ENCODE measurements at regions not wholly inside any gene's neighbourhood (a gene's known extent, or its start where the extent isn't known, plus 50 kb on each side); places are given as distances from the start of the nearest gene placed in this dataset.
A peak's percentile ranks its signal among the peaks of the same experiment; 100 is the strongest.
"Not testable (repeated sequence)": the region's sequence is repeated elsewhere in the genome, so short reads cannot be mapped to it uniquely, and the experiment has no call there.

- H3K9ac ChIP-seq (ENCODE audit: low read length): no peak overlapping the region
- H3K4me3 ChIP-seq (ENCODE audit: insufficient read depth, low read depth, low read length): no peak overlapping the region
- no peaks in the 10 kb centered on the region for H3K9me3 ChIP-seq (ENCODE audit: insufficient read depth, low read depth, low read length)
- no peak overlapping the region for H2AFZ ChIP-seq (ENCODE audit: low read depth, low read length)
- peaks cover 10% of the 10 kb centered on the region for H3K4me1 ChIP-seq (ENCODE audit: insufficient read depth, low read length)
- Mint-ChIP-seq H3K27ac (ENCODE audit: unreplicated experiment) (no peak overlapping the region), H3K36me3 (ENCODE audit: low read depth, unreplicated experiment) (no peaks in the 10 kb centered on the region), H3K9me3 (ENCODE audit: unreplicated experiment) (peaks cover 2% of the 10 kb centered on the region), H3K27me3 (ENCODE audit: low read depth, unreplicated experiment) (no peaks in the 10 kb centered on the region), H3K4me3 (ENCODE audit: unreplicated experiment) (no peak overlapping the region), H3K4me1 (ENCODE audit: low read depth, unreplicated experiment) (peaks cover 3% of the 10 kb centered on the region)
- no peaks in the 10 kb centered on the region for H3K79me2 ChIP-seq (ENCODE audit: insufficient read depth, low read length)
- H3K27ac ChIP-seq (ENCODE audit: low read depth, low read length): no peak overlapping the region
- DNase-seq (ENCODE audit: low read depth) (peak; percentile 16), FAIRE-seq (no peak)
- no peaks in the 10 kb centered on the region for H3K27me3 ChIP-seq (ENCODE audit: insufficient read depth, low read length)
- H4K20me1 ChIP-seq (ENCODE audit: insufficient read depth, low read length): no peaks in the 10 kb centered on the region
- TF ChIP-seq EZH2 (IDR thresholded peaks at IDR 0.05; ENCODE audit: insufficient read depth, low read length) (no peak), CTCF (IDR thresholded peaks at IDR 0.05; ENCODE audit: insufficient read depth, low read depth, low read length) (no peak)
- no peaks in the 10 kb centered on the region for H3K36me3 ChIP-seq (ENCODE audit: insufficient read depth, low read length)
- no peak overlapping the region for H3K4me2 ChIP-seq (ENCODE audit: low read length)
Observed at GRCh38 chr6:105677671-105678475, 275.0 kb upstream of the PREP start.

- Histone ChIP-seq H3K9ac (ENCODE audit: low read length) (no peak overlapping the region), H3K9me3 (ENCODE audit: insufficient read depth, low read depth, low read length) (no peaks in the 10 kb centered on the region), H2AFZ (ENCODE audit: low read depth, low read length) (no peak overlapping the region), H3K27ac (ENCODE audit: low read depth, low read length) (no peak overlapping the region), H3K36me3 (ENCODE audit: insufficient read depth, low read length) (no peaks in the 10 kb centered on the region), H4K20me1 (ENCODE audit: insufficient read depth, low read length) (no peaks in the 10 kb centered on the region), H3K4me3 (ENCODE audit: insufficient read depth, low read depth, low read length) (no peak overlapping the region), H3K4me2 (ENCODE audit: low read length) (no peak overlapping the region), H3K4me1 (ENCODE audit: insufficient read depth, low read length) (peaks cover 10% of the 10 kb centered on the region), H3K27me3 (ENCODE audit: insufficient read depth, low read length) (no peaks in the 10 kb centered on the region), H3K79me2 (ENCODE audit: insufficient read depth, low read length) (no peaks in the 10 kb centered on the region)
- FAIRE-seq: no peak
- DNase-seq (ENCODE audit: low read depth): peak; percentile 8
- TF ChIP-seq CTCF (IDR thresholded peaks at IDR 0.05; ENCODE audit: insufficient read depth, low read depth, low read length): no peak
- Mint-ChIP-seq H3K4me3 (ENCODE audit: unreplicated experiment) (no peak overlapping the region), H3K36me3 (ENCODE audit: low read depth, unreplicated experiment) (no peaks in the 10 kb centered on the region), H3K9me3 (ENCODE audit: unreplicated experiment) (peaks cover 2% of the 10 kb centered on the region), H3K4me1 (ENCODE audit: low read depth, unreplicated experiment) (peaks cover 3% of the 10 kb centered on the region), H3K27me3 (ENCODE audit: low read depth, unreplicated experiment) (no peaks in the 10 kb centered on the region), H3K27ac (ENCODE audit: unreplicated experiment) (no peak overlapping the region)
Observed at GRCh38 chr6:105676857-105677256, 274.0 kb upstream of the PREP start.

GRCh38 chr6:105675715-105676397 is 273.0 kb upstream of the PREP start:
- no peaks in the 10 kb centered on the region for H3K36me3 Mint-ChIP-seq (ENCODE audit: low read depth, unreplicated experiment)
- Histone ChIP-seq H3K36me3 (ENCODE audit: insufficient read depth, low read length) (no peaks in the 10 kb centered on the region), H4K20me1 (ENCODE audit: insufficient read depth, low read length) (no peaks in the 10 kb centered on the region), H3K4me2 (ENCODE audit: low read length) (peak overlapping the region; percentile 32), H2AFZ (ENCODE audit: low read depth, low read length) (peak overlapping the region; percentile 18), H3K4me1 (ENCODE audit: insufficient read depth, low read length) (peaks cover 10% of the 10 kb centered on the region), H3K4me3 (ENCODE audit: insufficient read depth, low read depth, low read length) (no peak overlapping the region), H3K27me3 (ENCODE audit: insufficient read depth, low read length) (no peaks in the 10 kb centered on the region), H3K9ac (ENCODE audit: low read length) (peak overlapping the region; percentile 20), H3K27ac (ENCODE audit: low read depth, low read length) (peak overlapping the region; percentile 50), H3K9me3 (ENCODE audit: insufficient read depth, low read depth, low read length) (no peaks in the 10 kb centered on the region), H3K79me2 (ENCODE audit: insufficient read depth, low read length) (no peaks in the 10 kb centered on the region)
- no peaks in the 10 kb centered on the region for H3K27me3 Mint-ChIP-seq (ENCODE audit: low read depth, unreplicated experiment)
- peaks cover 3% of the 10 kb centered on the region for H3K4me1 Mint-ChIP-seq (ENCODE audit: low read depth, unreplicated experiment)
- H3K4me3 Mint-ChIP-seq (ENCODE audit: unreplicated experiment): no peak overlapping the region
- DNase-seq (ENCODE audit: low read depth) (peak; percentile 97), FAIRE-seq (peak; percentile 90)
- H3K27ac Mint-ChIP-seq (ENCODE audit: unreplicated experiment): no peak overlapping the region
- no peak for TF ChIP-seq EZH2 (IDR thresholded peaks at IDR 0.05; ENCODE audit: insufficient read depth, low read length)
- no peak for TF ChIP-seq CTCF (IDR thresholded peaks at IDR 0.05; ENCODE audit: insufficient read depth, low read depth, low read length)
- H3K9me3 Mint-ChIP-seq (ENCODE audit: unreplicated experiment): no peaks in the 10 kb centered on the region

GRCh38 chr6:105672856-105673538 is 270.1 kb upstream of the PREP start:
- not testable (repeated sequence) for H3K9ac ChIP-seq (ENCODE audit: low read length); H3K36me3 Mint-ChIP-seq (ENCODE audit: low read depth, unreplicated experiment); FAIRE-seq; H4K20me1 ChIP-seq (ENCODE audit: insufficient read depth, low read length); H3K4me3 ChIP-seq (ENCODE audit: insufficient read depth, low read depth, low read length); H3K27me3 Mint-ChIP-seq (ENCODE audit: low read depth, unreplicated experiment); H3K27ac ChIP-seq (ENCODE audit: low read depth, low read length); H3K4me1 Mint-ChIP-seq (ENCODE audit: low read depth, unreplicated experiment); H3K79me2 ChIP-seq (ENCODE audit: insufficient read depth, low read length); DNase-seq (ENCODE audit: low read depth); H3K27me3 ChIP-seq (ENCODE audit: insufficient read depth, low read length); H3K27ac Mint-ChIP-seq (ENCODE audit: unreplicated experiment); H3K9me3 Mint-ChIP-seq (ENCODE audit: unreplicated experiment); H2AFZ ChIP-seq (ENCODE audit: low read depth, low read length); H3K4me2 ChIP-seq (ENCODE audit: low read length); H3K4me3 Mint-ChIP-seq (ENCODE audit: unreplicated experiment); H3K36me3 ChIP-seq (ENCODE audit: insufficient read depth, low read length); H3K9me3 ChIP-seq (ENCODE audit: insufficient read depth, low read depth, low read length)
- peaks cover 10% of the 10 kb centered on the region for H3K4me1 ChIP-seq (ENCODE audit: insufficient read depth, low read length)
